Naive thymus-derived CD4-positive, alpha-beta T cell (primary cell): ENCODE measurements at regions not wholly inside any gene's neighbourhood (a gene's known extent, or its start where the extent isn't known, plus 50 kb on each side); places are given as distances from the start of the nearest gene placed in this dataset.

Source experiments
- ATAC-seq: fragments of 150-1000 bp; cut with Tn5 transposase; 2 replicates; pipeline ENCODE4 v1.10.0; 2021; ENCODE audit warnings: mild to moderate bottlenecking, moderate library complexity
- CTCF ChIA-PET: fragments of 350-600 bp; sonication (Branson Sonifier 250); formaldehyde crosslinking; loops from one replicate; lab custom pipeline; 2021; ENCODE audit warnings: antibody characterized with exemption; lab: Charles Lee
- POLR2A ChIA-PET: fragments of 350-600 bp; sonication (Branson Sonifier 250); formaldehyde crosslinking; loops from one replicate; lab custom pipeline; 2021; ENCODE audit warnings: antibody characterized with exemption, inconsistent platforms; lab: Charles Lee
- DNase-seq, 9 donors: peaks; one replicate each; pipeline versions ENCODE4 v3.0.0 to v3.0.0-alpha.2; 2020 to 2022; ENCODE audit warnings: mixed read lengths in 1 of 9
- H3K27ac ChIP-seq: one replicate; pipeline ENCODE4 v1.7.0; 2013; ENCODE audit warnings: mild to moderate bottlenecking, low read depth, low read length, moderate library complexity
- H3K27me3 ChIP-seq, 2 donors: one replicate each; pipeline ENCODE4 v1.7.0; 2013; ENCODE audit warnings: low read length in 2 of 2, mild to moderate bottlenecking in 2 of 2, moderate library complexity in 2 of 2; ENCODE audit not compliant: control insufficient read depth in 2 of 2, insufficient read depth in 2 of 2
- H3K36me3 ChIP-seq, 3 experiments: 1 replicate in 2 of 3; 2 replicates in 1 of 3; pipeline ENCODE4 v1.7.0; 2013; ENCODE audit warnings: low read length in 3 of 3, mild to moderate bottlenecking in 3 of 3, moderate library complexity in 1 of 3; ENCODE audit not compliant: insufficient read depth in 3 of 3, control insufficient read depth in 2 of 3
- H3K4me1 ChIP-seq, 2 donors: one replicate each; pipeline ENCODE4 v1.7.0; 2013; ENCODE audit warnings: low read length in 2 of 2, mild to moderate bottlenecking in 2 of 2, moderate library complexity in 1 of 2; ENCODE audit not compliant: control insufficient read depth in 2 of 2, insufficient read depth in 2 of 2
- H3K4me3 ChIP-seq: 2 replicates; pipeline ENCODE4 v1.7.0; 2013; ENCODE audit warnings: mild to moderate bottlenecking, low read length
- H3K9me3 ChIP-seq, 3 experiments: 1 replicate in 2 of 3; 2 replicates in 1 of 3; pipeline ENCODE4 v1.7.0; 2013; ENCODE audit warnings: low read length in 3 of 3; ENCODE audit not compliant: control insufficient read depth in 2 of 3
- H3K27ac Mint-ChIP-seq, 9 donors: one replicate each; pipeline ENCODE4 v1.8.0; 2020 to 2022; ENCODE audit warnings: mixed read lengths in 9 of 9, mild to moderate bottlenecking in 8 of 9, moderate library complexity in 5 of 9, inconsistent platforms in 2 of 9
- H3K27me3 Mint-ChIP-seq, 5 donors: one replicate each; pipeline ENCODE4 v1.8.0; 2021 to 2022; ENCODE audit warnings: mixed read lengths in 5 of 5, mild to moderate bottlenecking in 1 of 5
- H3K36me3 Mint-ChIP-seq, 5 donors: one replicate each; pipeline ENCODE4 v1.8.0; 2020 to 2022; ENCODE audit warnings: mixed read lengths in 5 of 5, mild to moderate bottlenecking in 3 of 5, inconsistent platforms in 1 of 5
- H3K4me1 Mint-ChIP-seq, 7 donors: one replicate each; pipeline ENCODE4 v1.8.0; 2020 to 2022; ENCODE audit warnings: mixed read lengths in 7 of 7, mild to moderate bottlenecking in 3 of 7, inconsistent platforms in 1 of 7
- H3K4me3 Mint-ChIP-seq, 10 donors: one replicate each; pipeline ENCODE4 v1.8.0; 2020 to 2022; ENCODE audit warnings: mild to moderate bottlenecking in 10 of 10, mixed read lengths in 10 of 10, moderate library complexity in 6 of 10, inconsistent platforms in 2 of 10
- H3K9me3 Mint-ChIP-seq, 11 donors: one replicate each; pipeline ENCODE4 v1.8.0; 2020 to 2022; ENCODE audit warnings: mixed read lengths in 11 of 11, mild to moderate bottlenecking in 4 of 11, inconsistent platforms in 1 of 11, moderate library complexity in 1 of 11
- intact Hi-C, 2 donors: fragments of 100-400 bp; cut with micrococcal nuclease; formaldehyde crosslinking; loops; one replicate each; pipeline ENCODE4 v1.15.1; 2023

DNA sequence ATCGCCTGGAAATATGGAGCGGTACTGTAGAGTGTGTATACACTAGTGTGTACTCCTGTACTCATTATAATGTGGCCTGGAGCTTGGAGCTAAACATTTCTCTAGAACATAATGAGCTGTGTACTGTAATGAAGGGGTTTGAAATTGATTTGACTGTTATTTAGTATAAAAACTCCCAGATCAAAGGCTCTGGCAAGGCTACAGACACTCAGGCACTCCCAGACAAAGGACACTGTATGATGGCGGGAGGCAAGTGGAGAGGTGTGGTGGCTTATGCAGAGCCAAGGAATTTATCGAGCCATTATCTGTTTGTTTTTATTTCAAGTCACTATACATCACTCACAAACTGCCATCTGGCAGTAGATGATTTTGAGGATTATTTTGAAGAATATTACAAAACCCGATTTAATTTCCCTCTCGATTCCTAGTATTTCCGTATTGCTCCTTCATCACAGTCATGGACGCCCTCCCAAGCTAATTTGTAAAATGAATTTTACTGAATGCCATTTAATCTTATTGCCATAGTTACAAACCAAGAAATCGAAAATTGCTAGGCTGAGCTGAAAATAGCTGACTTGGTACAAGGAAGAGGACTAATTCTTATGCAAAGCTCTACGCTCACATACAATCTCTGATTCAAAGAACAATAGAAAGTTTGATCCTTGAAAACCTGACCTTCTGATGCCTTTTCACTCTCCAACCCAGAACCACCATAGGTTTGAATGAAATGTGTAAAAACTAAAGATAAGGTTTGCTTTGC, 240.2 kb upstream of the SEMA6A start:
- Mint-ChIP-seq H3K9me3 (peaks cover 0 to 10% (median 0%) of the 10 kb centered on the region in 11 donors), H3K36me3 (no peaks in the 10 kb centered on the region), H3K27me3 (peaks cover 0 to 4% (median 0%) of the 10 kb centered on the region in 5 donors), H3K27ac (no peak overlapping the region), H3K4me3 (no peak overlapping the region), H3K4me1 (no peaks in the 10 kb centered on the region)
- H3K4me3 ChIP-seq = no peak overlapping the region
- CTCF ChIA-PET = no interaction called here
- POLR2A ChIA-PET = no interaction called here
- ATAC-seq = no peak
- no peak for DNase-seq
- H3K36me3 ChIP-seq = no peaks in the 10 kb centered on the region
- intact Hi-C loops = no loop called here
- H3K9me3 ChIP-seq = no peaks in the 10 kb centered on the region
- no peak overlapping the region for H3K27ac ChIP-seq
- no peaks in the 10 kb centered on the region for H3K4me1 ChIP-seq
- no peaks in the 10 kb centered on the region for H3K27me3 ChIP-seq

DNA sequence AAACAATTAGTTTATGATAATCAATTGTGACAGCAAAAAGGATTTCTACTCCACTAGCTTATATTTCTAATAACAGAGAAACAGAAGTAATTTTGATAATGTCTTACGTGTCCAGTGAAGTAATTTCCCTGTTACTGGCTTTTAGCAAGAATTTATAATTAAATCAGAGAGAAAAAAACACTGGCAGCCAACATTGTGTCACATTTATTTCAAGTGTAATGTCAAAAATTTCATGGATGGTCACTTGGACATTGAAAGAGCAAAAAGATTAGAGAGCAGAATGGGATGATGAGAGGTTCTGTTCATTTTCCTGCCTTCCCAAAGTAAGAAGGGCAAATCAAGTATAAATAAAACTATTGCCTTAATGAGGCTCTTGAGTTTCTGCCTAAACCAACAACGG, 239.3 kb upstream of the SEMA6A start:
- H3K27ac Mint-ChIP-seq = no peak overlapping the region
- H3K36me3 Mint-ChIP-seq = no peaks in the 10 kb centered on the region
- DNase-seq = no peak
- ATAC-seq = no peak
- no peaks in the 10 kb centered on the region for H3K4me1 Mint-ChIP-seq
- ChIA-PET CTCF (no interaction called here), POLR2A (no interaction called here)
- Histone ChIP-seq H3K36me3 (no peaks in the 10 kb centered on the region), H3K4me1 (no peaks in the 10 kb centered on the region), H3K4me3 (no peak overlapping the region), H3K27ac (no peak overlapping the region), H3K27me3 (no peaks in the 10 kb centered on the region), H3K9me3 (no peaks in the 10 kb centered on the region)
- intact Hi-C loops = no loop called here
- H3K27me3 Mint-ChIP-seq = peaks cover 0 to 4% (median 0%) of the 10 kb centered on the region in 5 donors
- H3K9me3 Mint-ChIP-seq = peaks cover 0 to 10% (median 0%) of the 10 kb centered on the region in 11 donors
- H3K4me3 Mint-ChIP-seq = no peak overlapping the region

DNA sequence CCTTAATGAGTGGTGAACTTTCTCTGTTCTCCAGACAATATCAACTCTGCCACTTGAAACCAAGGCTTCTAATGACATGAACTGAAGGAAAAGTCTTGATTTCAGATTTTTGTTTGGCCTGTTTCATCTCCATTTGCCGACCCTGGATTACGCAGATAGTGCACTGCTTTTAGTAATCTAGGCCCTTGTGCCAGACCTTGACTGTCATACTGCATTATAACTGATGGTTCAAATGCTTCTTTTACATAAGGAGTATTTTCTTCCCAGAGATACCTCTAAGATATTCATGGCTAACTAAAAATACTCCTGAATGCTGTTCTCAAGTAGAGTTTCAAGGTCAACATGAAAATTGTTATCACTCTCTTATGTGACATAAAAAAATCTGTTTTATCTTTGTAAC, 238.7 kb upstream of the SEMA6A start:
- no peaks in the 10 kb centered on the region for H3K9me3 ChIP-seq
- no peak overlapping the region for H3K4me3 Mint-ChIP-seq
- ChIA-PET CTCF (no interaction called here), POLR2A (no interaction called here)
- intact Hi-C loops = no loop called here
- DNase-seq (no peak), ATAC-seq (no peak)
- H3K4me1 ChIP-seq = no peaks in the 10 kb centered on the region
- no peaks in the 10 kb centered on the region for H3K36me3 Mint-ChIP-seq
- H3K4me3 ChIP-seq = no peak overlapping the region
- H3K9me3 Mint-ChIP-seq = peaks cover 0 to 10% (median 0%) of the 10 kb centered on the region in 11 donors
- no peak overlapping the region for H3K27ac ChIP-seq
- H3K27ac Mint-ChIP-seq = no peak overlapping the region
- no peaks in the 10 kb centered on the region for H3K27me3 ChIP-seq
- H3K4me1 Mint-ChIP-seq = no peaks in the 10 kb centered on the region
- no peaks in the 10 kb centered on the region for H3K36me3 ChIP-seq
- peaks cover 0 to 4% (median 0%) of the 10 kb centered on the region in 5 donors for H3K27me3 Mint-ChIP-seq

DNA sequence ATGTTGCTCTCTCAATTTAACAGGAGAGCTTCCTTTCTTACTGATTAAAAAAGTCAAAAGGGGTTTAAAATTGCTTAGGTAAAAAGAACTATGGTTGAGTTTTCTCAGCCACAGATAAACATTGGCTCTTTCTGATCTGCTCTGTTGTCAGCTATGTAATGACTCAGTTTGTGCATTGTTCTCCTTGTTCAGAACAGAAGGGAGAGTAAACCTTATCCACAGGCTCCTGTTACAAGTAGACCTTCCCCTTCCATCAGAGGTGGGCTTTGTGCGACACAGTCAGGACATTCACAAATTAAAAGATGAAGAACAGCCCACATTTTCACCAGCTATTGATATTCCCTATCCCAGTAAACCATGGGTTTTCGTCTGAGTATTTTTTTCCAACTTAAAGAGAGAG, 236.3 kb upstream of the SEMA6A start:
- ChIA-PET CTCF (no interaction called here), POLR2A (no interaction called here)
- H3K36me3 Mint-ChIP-seq = no peaks in the 10 kb centered on the region
- H3K27me3 Mint-ChIP-seq = peaks cover 0 to 4% (median 0%) of the 10 kb centered on the region in 5 donors
- no peaks in the 10 kb centered on the region for H3K36me3 ChIP-seq
- H3K9me3 Mint-ChIP-seq = peaks cover 0 to 4% (median 2%) of the 10 kb centered on the region in 11 donors
- H3K4me3 ChIP-seq = no peak overlapping the region
- ATAC-seq (no peak), DNase-seq (no peak)
- H3K4me3 Mint-ChIP-seq = no peak overlapping the region
- no peaks in the 10 kb centered on the region for H3K9me3 ChIP-seq
- intact Hi-C loops = no loop called here
- H3K27ac ChIP-seq = no peak overlapping the region
- H3K4me1 ChIP-seq = no peaks in the 10 kb centered on the region
- H3K27me3 ChIP-seq = no peaks in the 10 kb centered on the region
- no peak overlapping the region for H3K27ac Mint-ChIP-seq
- no peaks in the 10 kb centered on the region for H3K4me1 Mint-ChIP-seq

DNA sequence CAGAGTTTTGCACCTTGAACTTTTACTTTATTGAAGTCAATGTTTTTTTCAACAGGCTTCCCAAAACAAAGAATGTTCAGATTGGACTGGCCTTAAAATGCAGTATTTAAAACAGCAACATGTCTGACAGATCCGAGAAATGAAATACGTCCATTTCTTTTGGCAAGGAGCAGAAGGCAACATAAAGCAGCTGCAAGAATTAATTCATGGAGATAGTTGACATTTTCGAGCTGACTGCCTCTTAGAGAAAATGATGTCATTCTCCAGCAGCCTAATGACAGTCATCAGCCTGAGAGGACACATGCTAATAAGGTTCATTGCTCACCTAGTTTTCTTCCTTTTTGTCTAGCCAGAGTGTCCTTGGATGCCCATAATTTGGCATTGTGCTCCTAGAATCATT, 232.2 kb upstream of the SEMA6A start:
- no peak overlapping the region for H3K27ac Mint-ChIP-seq
- ChIA-PET POLR2A (no interaction called here), CTCF (no interaction called here)
- Histone ChIP-seq H3K4me3 (no peak overlapping the region), H3K36me3 (no peaks in the 10 kb centered on the region), H3K27me3 (no peaks in the 10 kb centered on the region), H3K27ac (no peak overlapping the region), H3K4me1 (no peaks in the 10 kb centered on the region), H3K9me3 (no peaks in the 10 kb centered on the region)
- intact Hi-C loops = no loop called here
- no peaks in the 10 kb centered on the region for H3K27me3 Mint-ChIP-seq
- ATAC-seq (no peak), DNase-seq (no peak)
- no peaks in the 10 kb centered on the region for H3K4me1 Mint-ChIP-seq
- H3K36me3 Mint-ChIP-seq = no peaks in the 10 kb centered on the region
- no peak overlapping the region for H3K4me3 Mint-ChIP-seq
- H3K9me3 Mint-ChIP-seq = peaks cover 0 to 6% (median 2%) of the 10 kb centered on the region in 11 donors

DNA sequence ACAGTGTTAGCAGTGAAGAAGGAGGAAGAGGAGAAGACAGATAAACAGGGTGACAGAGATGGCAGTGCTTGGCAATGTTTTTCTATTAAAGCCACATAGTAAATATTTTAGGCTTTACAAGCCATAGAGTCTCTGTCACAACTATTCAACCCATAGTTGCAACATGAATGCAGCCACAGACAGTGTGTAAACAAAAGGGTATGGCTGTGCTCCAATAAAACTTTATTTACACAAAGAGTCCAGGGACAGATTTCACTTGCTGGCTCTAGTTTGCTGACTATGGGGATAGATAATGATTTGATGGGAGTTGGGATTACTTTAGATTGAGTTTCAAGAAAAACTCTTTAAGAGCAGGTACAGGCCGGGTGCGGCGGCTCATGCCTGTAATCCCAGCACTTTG, 224.8 kb upstream of the SEMA6A start:
- ATAC-seq (no peak), DNase-seq (no peak)
- no peaks in the 10 kb centered on the region for H3K9me3 ChIP-seq
- POLR2A ChIA-PET = no interaction called here
- H3K27me3 Mint-ChIP-seq = no peaks in the 10 kb centered on the region
- no peaks in the 10 kb centered on the region for H3K36me3 Mint-ChIP-seq
- H3K27ac ChIP-seq = no peak overlapping the region
- H3K27me3 ChIP-seq = no peaks in the 10 kb centered on the region
- no peaks in the 10 kb centered on the region for H3K36me3 ChIP-seq
- H3K4me3 ChIP-seq = no peak overlapping the region
- CTCF ChIA-PET = no interaction called here
- H3K4me3 Mint-ChIP-seq = no peak overlapping the region
- H3K27ac Mint-ChIP-seq = no peak overlapping the region
- H3K4me1 Mint-ChIP-seq = no peaks in the 10 kb centered on the region
- intact Hi-C loops = no loop called here
- peaks cover 0 to 16% (median 0%) of the 10 kb centered on the region in 11 donors for H3K9me3 Mint-ChIP-seq
- no peaks in the 10 kb centered on the region for H3K4me1 ChIP-seq

DNA sequence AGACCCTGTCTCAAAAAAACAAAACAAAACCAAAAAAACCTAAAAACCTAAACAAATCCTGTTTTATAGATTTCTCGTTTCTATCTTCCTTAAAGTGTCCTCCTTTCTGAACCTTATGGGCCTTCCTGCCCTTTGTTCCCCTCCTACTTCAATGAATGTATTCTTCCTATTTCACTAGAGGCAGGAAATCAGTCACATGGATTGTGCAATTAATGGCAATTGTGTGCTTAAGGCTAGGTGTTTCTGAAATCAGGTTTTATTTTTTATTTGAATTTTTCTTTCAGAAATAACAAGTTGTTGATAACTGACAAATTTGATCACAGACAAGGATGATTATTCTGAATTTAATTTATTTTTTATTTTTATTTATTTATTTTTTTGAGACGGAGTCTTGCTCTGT, 220.6 kb upstream of the SEMA6A start:
- Histone ChIP-seq H3K9me3 (no peaks in the 10 kb centered on the region), H3K27ac (no peak overlapping the region), H3K36me3 (no peaks in the 10 kb centered on the region), H3K27me3 (no peaks in the 10 kb centered on the region), H3K4me1 (no peaks in the 10 kb centered on the region), H3K4me3 (no peak overlapping the region)
- H3K4me3 Mint-ChIP-seq = no peak overlapping the region
- DNase-seq (no peak), ATAC-seq (no peak)
- H3K36me3 Mint-ChIP-seq = no peaks in the 10 kb centered on the region
- POLR2A ChIA-PET = no interaction called here
- no peaks in the 10 kb centered on the region for H3K27me3 Mint-ChIP-seq
- H3K9me3 Mint-ChIP-seq = peaks cover 0 to 15% (median 1%) of the 10 kb centered on the region in 11 donors
- CTCF ChIA-PET = no interaction called here
- intact Hi-C loops = no loop called here
- H3K27ac Mint-ChIP-seq = no peak overlapping the region
- H3K4me1 Mint-ChIP-seq = no peaks in the 10 kb centered on the region
